ENCODE measurements at regions not wholly inside any gene's neighbourhood (a gene's known extent, or its start where the extent isn't known, plus 50 kb on each side); places are given as distances from the start of the nearest gene placed in this dataset.

- no peak for DNase-seq
- ChIA-PET CTCF (no interaction called here), POLR2A (no interaction called here)
- Histone ChIP-seq H3K4me1 (ENCODE audit: control extremely low read depth in 1 of 4, control insufficient read depth in 4 of 4, insufficient read depth in 4 of 4, low read length in 3 of 4) (peaks cover 0 to 12% (median 6%) of the 10 kb centered on the region in 4 experiments), H3K9me3 (ENCODE audit: control extremely low read depth in 1 of 5, control insufficient read depth in 4 of 5, insufficient read depth in 2 of 5, low read depth in 1 of 5, low read length in 4 of 5) (no peaks in the 10 kb centered on the region), H3K27ac (ENCODE audit: insufficient read depth in 1 of 2, low read depth in 1 of 2, low read length in 2 of 2, poor library complexity in 1 of 2, severe bottlenecking in 2 of 2) (no peak overlapping the region), H3K27me3 (replicated peaks in 2 of 5; ENCODE audit: control insufficient read depth in 4 of 5, insufficient read depth in 5 of 5, low read length in 4 of 5) (no peaks in the 10 kb centered on the region), H3K4me3 (ENCODE audit: control insufficient read depth in 1 of 7, extremely low read depth in 1 of 7, insufficient read depth in 4 of 7, low read depth in 2 of 7, low read length in 6 of 7) (no peak overlapping the region), H3K36me3 (ENCODE audit: control insufficient read depth in 4 of 4, insufficient read depth in 4 of 4, low read length in 3 of 4) (no peaks in the 10 kb centered on the region)
- WGBS (ENCODE audit: insufficient coverage), result 75% methylated on average over 4 of the region's 6 CpGs
Observed at GRCh38 chr4:125838202-125838601, 523.4 kb downstream of the FAT4 start.

DNA sequence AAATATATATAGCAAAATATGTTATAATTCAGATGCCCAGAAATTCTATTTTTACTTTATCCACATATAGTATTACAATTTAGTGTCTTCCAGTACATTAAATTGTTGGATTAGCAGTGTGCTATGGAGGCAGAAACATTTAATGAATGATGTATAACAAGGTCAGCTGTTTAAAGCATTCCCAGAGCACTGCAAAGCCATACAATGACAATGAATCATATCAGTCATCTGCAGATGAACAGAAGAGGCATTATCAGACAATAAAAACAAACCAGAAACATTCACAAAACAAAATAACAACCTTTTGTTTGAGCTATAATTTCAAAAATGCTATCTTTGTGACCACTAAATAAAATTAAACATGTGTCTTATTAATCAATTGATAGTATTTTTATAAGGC, 524.2 kb downstream of the FAT4 start:
- Histone ChIP-seq H3K27me3 (replicated peaks in 2 of 5; ENCODE audit: control insufficient read depth in 4 of 5, insufficient read depth in 5 of 5, low read length in 4 of 5) (no peaks in the 10 kb centered on the region), H3K9me3 (ENCODE audit: control extremely low read depth in 1 of 5, control insufficient read depth in 4 of 5, insufficient read depth in 2 of 5, low read depth in 1 of 5, low read length in 4 of 5) (no peaks in the 10 kb centered on the region), H3K4me1 (ENCODE audit: control extremely low read depth in 1 of 4, control insufficient read depth in 4 of 4, insufficient read depth in 4 of 4, low read length in 3 of 4) (peaks cover 0 to 12% (median 6%) of the 10 kb centered on the region in 4 experiments), H3K4me3 (ENCODE audit: control insufficient read depth in 1 of 7, extremely low read depth in 1 of 7, insufficient read depth in 4 of 7, low read depth in 2 of 7, low read length in 6 of 7) (no peak overlapping the region), H3K36me3 (ENCODE audit: control insufficient read depth in 4 of 4, insufficient read depth in 4 of 4, low read length in 3 of 4) (no peaks in the 10 kb centered on the region), H3K27ac (ENCODE audit: insufficient read depth in 1 of 2, low read depth in 1 of 2, low read length in 2 of 2, poor library complexity in 1 of 2, severe bottlenecking in 2 of 2) (no peak overlapping the region)
- ChIA-PET CTCF (interaction anchor here (0.9 kb wide), 1 partner anchor 14 kb away, joined by 3 read pairs; no protein-coding TSS in a partner anchor), POLR2A (no interaction called here)
- no peak for DNase-seq

DNA sequence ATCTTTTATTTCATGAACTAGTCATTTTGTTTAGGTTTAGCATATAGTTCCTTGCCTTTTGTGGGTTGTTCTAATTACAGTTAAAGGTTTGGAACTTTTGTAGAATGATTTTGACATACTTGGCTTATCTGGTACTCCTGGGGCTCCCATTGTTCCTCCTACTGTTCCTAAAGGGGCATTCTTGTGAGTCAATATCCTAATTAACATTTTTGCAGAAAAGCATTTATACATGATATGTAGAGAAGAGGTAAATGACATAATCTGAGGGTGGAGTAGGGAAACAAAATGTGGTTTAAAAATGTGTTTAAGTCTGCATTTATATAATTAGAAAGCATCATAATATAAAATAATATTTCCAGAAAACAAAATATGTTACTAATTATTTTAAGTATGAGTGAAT, 529.2 kb downstream of the FAT4 start:
- Histone ChIP-seq H3K27ac (ENCODE audit: insufficient read depth in 1 of 2, low read depth in 1 of 2, low read length in 2 of 2, poor library complexity in 1 of 2, severe bottlenecking in 2 of 2) (no peak overlapping the region), H3K4me3 (ENCODE audit: control insufficient read depth in 1 of 7, extremely low read depth in 1 of 7, insufficient read depth in 4 of 7, low read depth in 2 of 7, low read length in 6 of 7) (no peak overlapping the region), H3K4me1 (ENCODE audit: control extremely low read depth in 1 of 4, control insufficient read depth in 4 of 4, insufficient read depth in 4 of 4, low read length in 3 of 4) (peaks cover 0 to 3% (median 0%) of the 10 kb centered on the region in 4 experiments), H3K9me3 (ENCODE audit: control extremely low read depth in 1 of 5, control insufficient read depth in 4 of 5, insufficient read depth in 2 of 5, low read depth in 1 of 5, low read length in 4 of 5) (no peaks in the 10 kb centered on the region), H3K27me3 (replicated peaks in 2 of 5; ENCODE audit: control insufficient read depth in 4 of 5, insufficient read depth in 5 of 5, low read length in 4 of 5) (no peaks in the 10 kb centered on the region), H3K36me3 (ENCODE audit: control insufficient read depth in 4 of 4, insufficient read depth in 4 of 4, low read length in 3 of 4) (no peaks in the 10 kb centered on the region)
- ChIA-PET POLR2A (no interaction called here), CTCF (no interaction called here)
- no peak for DNase-seq

- H3K27ac ChIP-seq (ENCODE audit: insufficient read depth in 1 of 2, low read depth in 1 of 2, low read length in 2 of 2, poor library complexity in 1 of 2, severe bottlenecking in 2 of 2), result no peak overlapping the region
- H3K4me3 ChIP-seq (ENCODE audit: control insufficient read depth in 1 of 7, extremely low read depth in 1 of 7, insufficient read depth in 4 of 7, low read depth in 2 of 7, low read length in 6 of 7), result no peak overlapping the region
- ChIA-PET POLR2A (no interaction called here), CTCF (no interaction called here)
- H3K9me3 ChIP-seq (ENCODE audit: control extremely low read depth in 1 of 5, control insufficient read depth in 4 of 5, insufficient read depth in 2 of 5, low read depth in 1 of 5, low read length in 4 of 5), result no peaks in the 10 kb centered on the region
- no peak for DNase-seq
- no peaks in the 10 kb centered on the region for H3K36me3 ChIP-seq (ENCODE audit: control insufficient read depth in 4 of 4, insufficient read depth in 4 of 4, low read length in 3 of 4)
- H3K4me1 ChIP-seq (ENCODE audit: control extremely low read depth in 1 of 4, control insufficient read depth in 4 of 4, insufficient read depth in 4 of 4, low read length in 3 of 4), result peaks cover 5 to 19% (median 11%) of the 10 kb centered on the region in 4 experiments
- H3K27me3 ChIP-seq (replicated peaks in 2 of 5; ENCODE audit: control insufficient read depth in 4 of 5, insufficient read depth in 5 of 5, low read length in 4 of 5), result no peaks in the 10 kb centered on the region
- WGBS (ENCODE audit: insufficient coverage), result 100% methylated on average over 2 of the region's 3 CpGs
Observed at GRCh38 chr4:125847518-125847917, 532.8 kb downstream of the FAT4 start.

GRCh38 chr4:125849869-125850268, 535.1 kb downstream of the FAT4 start:
- POLR2A ChIA-PET, result no interaction called here
- H3K9me3 ChIP-seq (ENCODE audit: control extremely low read depth in 1 of 5, control insufficient read depth in 4 of 5, insufficient read depth in 2 of 5, low read depth in 1 of 5, low read length in 4 of 5), result no peaks in the 10 kb centered on the region
- CTCF ChIA-PET, result interaction anchor here (0.6 kb wide), 1 partner anchor 1220 kb away, joined by 3 read pairs; no protein-coding TSS in a partner anchor
- no peak overlapping the region for H3K4me3 ChIP-seq (ENCODE audit: control insufficient read depth in 1 of 7, extremely low read depth in 1 of 7, insufficient read depth in 4 of 7, low read depth in 2 of 7, low read length in 6 of 7)
- H3K27me3 ChIP-seq (replicated peaks in 2 of 5; ENCODE audit: control insufficient read depth in 4 of 5, insufficient read depth in 5 of 5, low read length in 4 of 5), result no peaks in the 10 kb centered on the region
- no peak overlapping the region for H3K27ac ChIP-seq (ENCODE audit: insufficient read depth in 1 of 2, low read depth in 1 of 2, low read length in 2 of 2, poor library complexity in 1 of 2, severe bottlenecking in 2 of 2)
- peak; percentile 77 to 94 (median 90) for DNase-seq
- no peaks in the 10 kb centered on the region for H3K36me3 ChIP-seq (ENCODE audit: control insufficient read depth in 4 of 4, insufficient read depth in 4 of 4, low read length in 3 of 4)
- peaks cover 5 to 19% (median 11%) of the 10 kb centered on the region in 4 experiments for H3K4me1 ChIP-seq (ENCODE audit: control extremely low read depth in 1 of 4, control insufficient read depth in 4 of 4, insufficient read depth in 4 of 4, low read length in 3 of 4)

DNA sequence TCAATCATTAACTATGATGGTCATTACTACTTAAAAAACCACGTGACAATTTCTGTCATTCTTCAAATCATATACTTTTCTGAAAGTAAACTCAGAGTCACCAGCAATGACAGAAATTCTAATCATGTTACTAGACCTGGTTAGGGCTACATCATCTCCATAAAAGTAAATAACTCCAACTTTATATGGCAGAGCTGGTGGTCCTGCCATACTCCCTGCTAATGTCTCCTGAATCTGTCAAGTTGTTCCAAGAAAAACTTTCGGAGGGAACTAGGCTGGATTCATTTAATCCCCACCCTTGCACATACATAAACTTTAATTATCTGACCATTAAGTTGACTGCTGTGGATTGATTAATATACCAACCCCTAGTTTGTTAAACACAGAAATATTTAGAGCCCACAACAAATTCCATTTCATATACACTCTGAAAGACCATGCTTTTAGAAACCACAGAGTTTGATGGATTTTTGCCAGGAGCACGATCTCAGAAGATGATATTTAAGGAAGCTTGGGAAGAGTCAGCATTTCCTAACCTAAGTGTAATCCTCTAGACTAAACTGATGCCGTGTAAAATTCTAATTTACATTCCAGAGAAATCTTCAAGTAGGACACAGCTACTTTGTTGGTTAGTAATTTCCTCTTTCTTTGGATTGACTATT, 577.0 kb downstream of the FAT4 start:
- POLR2A ChIA-PET, result no interaction called here
- peaks cover 0 to 1% (median 0%) of the 10 kb centered on the region in 5 experiments for H3K9me3 ChIP-seq (ENCODE audit: control extremely low read depth in 1 of 5, control insufficient read depth in 4 of 5, insufficient read depth in 2 of 5, low read depth in 1 of 5, low read length in 4 of 5)
- no peak overlapping the region for H3K4me3 ChIP-seq (ENCODE audit: control insufficient read depth in 1 of 7, extremely low read depth in 1 of 7, insufficient read depth in 4 of 7, low read depth in 2 of 7, low read length in 6 of 7)
- no peaks in the 10 kb centered on the region for H3K4me1 ChIP-seq (ENCODE audit: control extremely low read depth in 1 of 4, control insufficient read depth in 4 of 4, insufficient read depth in 4 of 4, low read length in 3 of 4)
- no peaks in the 10 kb centered on the region for H3K27me3 ChIP-seq (replicated peaks in 2 of 5; ENCODE audit: control insufficient read depth in 4 of 5, insufficient read depth in 5 of 5, low read length in 4 of 5)
- 56% methylated on average over 2 of the region's 4 CpGs for WGBS (ENCODE audit: insufficient coverage)
- H3K27ac ChIP-seq (ENCODE audit: insufficient read depth in 1 of 2, low read depth in 1 of 2, low read length in 2 of 2, poor library complexity in 1 of 2, severe bottlenecking in 2 of 2), result no peak overlapping the region
- CTCF ChIA-PET, result no interaction called here
- H3K36me3 ChIP-seq (ENCODE audit: control insufficient read depth in 4 of 4, insufficient read depth in 4 of 4, low read length in 3 of 4), result no peaks in the 10 kb centered on the region
- DNase-seq, result no peak

DNA sequence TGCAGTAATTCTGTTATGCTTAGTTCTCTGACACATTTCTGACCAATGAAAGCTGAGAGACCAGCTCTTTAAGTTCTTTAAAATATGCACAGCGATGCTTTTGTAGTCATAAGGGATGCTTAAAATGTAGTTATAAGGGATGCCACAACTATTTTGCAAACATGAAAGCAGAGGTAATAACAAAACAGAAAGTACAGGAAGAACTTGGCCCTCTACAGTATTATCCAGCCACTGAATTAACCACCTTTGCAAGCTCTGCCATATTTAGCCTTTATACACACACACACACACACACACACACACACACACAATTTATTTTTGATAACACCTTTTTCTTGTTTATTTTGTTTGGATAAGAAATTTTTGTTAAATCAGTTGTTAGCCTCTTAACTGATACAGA, 590.0 kb downstream of the FAT4 start:
- no peaks in the 10 kb centered on the region for H3K4me1 ChIP-seq (ENCODE audit: control extremely low read depth in 1 of 4, control insufficient read depth in 4 of 4, insufficient read depth in 4 of 4, low read length in 3 of 4)
- no peak for DNase-seq
- CTCF ChIA-PET, result no interaction called here
- no peak overlapping the region for H3K27ac ChIP-seq (ENCODE audit: insufficient read depth in 1 of 2, low read depth in 1 of 2, low read length in 2 of 2, poor library complexity in 1 of 2, severe bottlenecking in 2 of 2)
- WGBS (ENCODE audit: insufficient coverage), result no CpG with 5 or more reads among the region's 1 CpG
- no peaks in the 10 kb centered on the region for H3K36me3 ChIP-seq (ENCODE audit: control insufficient read depth in 4 of 4, insufficient read depth in 4 of 4, low read length in 3 of 4)
- no peak overlapping the region for H3K4me3 ChIP-seq (ENCODE audit: control insufficient read depth in 1 of 7, extremely low read depth in 1 of 7, insufficient read depth in 4 of 7, low read depth in 2 of 7, low read length in 6 of 7)
- no peaks in the 10 kb centered on the region for H3K27me3 ChIP-seq (replicated peaks in 2 of 5; ENCODE audit: control insufficient read depth in 4 of 5, insufficient read depth in 5 of 5, low read length in 4 of 5)
- POLR2A ChIA-PET, result interaction anchor here (0.7 kb wide), 1 partner anchor 514 kb away, joined by 4 read pairs; no protein-coding TSS in a partner anchor
- no peaks in the 10 kb centered on the region for H3K9me3 ChIP-seq (ENCODE audit: control extremely low read depth in 1 of 5, control insufficient read depth in 4 of 5, insufficient read depth in 2 of 5, low read depth in 1 of 5, low read length in 4 of 5)
